LNCaP clone FGC (cell line): ENCODE measurements at regions not wholly inside any gene's neighbourhood (a gene's known extent, or its start where the extent isn't known, plus 50 kb on each side); places are given as distances from the start of the nearest gene placed in this dataset.

Experiments used
- DNase-seq: peaks from one replicate; pipeline ENCODE4 v3.0.0-alpha.2; 2011; ENCODE audit warnings: low read depth
- H3K4me3 ChIP-seq: 2 replicates; pipeline ENCODE4 v1.5.1; 2011; ENCODE audit warnings: mild to moderate bottlenecking, low read depth, low read length, control low read depth
- CTCF ChIP-seq: IDR thresholded peaks from 2 replicates; pipeline ENCODE4 v1.5.1; 2012; ENCODE audit warnings: mild to moderate bottlenecking; ENCODE audit not compliant: control insufficient read depth, insufficient read depth; ENCODE audit errors: extremely low read depth

GRCh38 chr5:109479260-109479860 lies 69.6 kb upstream of the PJA2 start:
- DNase-seq = no peak
- H3K4me3 ChIP-seq = no peak overlapping the region
- peak; percentile 50 for TF ChIP-seq CTCF

GRCh38 chr5:109478830-109479229 lies 69.1 kb upstream of the PJA2 start:
- no peak for TF ChIP-seq CTCF
- H3K4me3 ChIP-seq = no peak overlapping the region
- no peak for DNase-seq

- H3K4me3 ChIP-seq = no peak overlapping the region
- no peak for TF ChIP-seq CTCF
- no peak for DNase-seq
Measured at GRCh38 chr5:109476292-109476691, 66.5 kb upstream of the PJA2 start.

GRCh38 chr5:109469896-109470662 lies 60.3 kb upstream of the PJA2 start:
- no peak overlapping the region for H3K4me3 ChIP-seq
- DNase-seq = no peak
- no peak for TF ChIP-seq CTCF

- no peak overlapping the region for H3K4me3 ChIP-seq
- peak; percentile 96 for TF ChIP-seq CTCF
- peak; percentile 96 for DNase-seq
Measured at GRCh38 chr5:109468737-109469420, 59.1 kb upstream of the PJA2 start.

GRCh38 chr5:109468288-109468676 lies 58.5 kb upstream of the PJA2 start:
- H3K4me3 ChIP-seq = no peak overlapping the region
- no peak for TF ChIP-seq CTCF
- DNase-seq = peak; percentile 69
